AG04449 (cell line): ENCODE measurements at regions not wholly inside any gene's neighbourhood (a gene's known extent, or its start where the extent isn't known, plus 50 kb on each side); places are given as distances from the start of the nearest gene placed in this dataset.
A peak's percentile ranks its signal among the peaks of the same experiment; 100 is the strongest.

Experiments
- CTCF ChIA-PET: fragments of 350-600 bp; formaldehyde crosslinking; extraction: SDS; loops from one replicate; lab custom pipeline; 2021; ENCODE audit warnings: antibody characterized with exemption; lab: Yijun Ruan, JAX
- POLR2A ChIA-PET: fragments of 400-600, 350-600 bp; formaldehyde crosslinking; extraction: SDS; loops from one replicate; lab custom pipeline; 2020; ENCODE audit warnings: antibody characterized with exemption, inconsistent platforms; lab: Yijun Ruan, JAX
- DNase-seq: peaks from one replicate; pipeline ENCODE4 v3.0.0-alpha.2; 2010; ENCODE audit warnings: low read depth, low spot score
- H3K4me3 ChIP-seq: 2 replicates; pipeline ENCODE4 v1.5.1; 2011; ENCODE audit warnings: low read depth, mild to moderate bottlenecking, control low read depth, low read length
- TF ChIP-seq, protein P1 (sequence below): IDR thresholded peaks from one replicate; pipeline ENCODE4 v1.5.1; 2011; ENCODE audit warnings: mild to moderate bottlenecking, moderate library complexity, low read length, control low read depth, inconsistent platforms; ENCODE audit not compliant: insufficient read depth; ENCODE audit errors: missing control alignments

DNA sequence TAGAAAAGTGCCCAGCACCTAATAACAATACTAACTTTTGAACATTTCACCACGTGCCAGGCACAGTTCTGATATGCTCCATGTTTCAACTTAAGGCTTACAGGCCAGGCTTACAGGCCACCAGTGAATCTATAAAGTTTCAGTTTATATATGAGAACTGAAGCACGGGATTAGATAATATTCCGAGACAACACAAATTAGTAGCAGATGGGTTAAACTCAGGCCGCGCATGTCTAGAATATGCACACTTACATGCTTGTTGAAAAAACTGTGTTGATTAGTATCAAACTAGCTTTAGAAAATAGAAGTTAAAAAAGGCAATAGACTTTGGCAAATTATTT, 587.9 kb downstream of the MTRR start:
- TF ChIP-seq, protein P1, sequence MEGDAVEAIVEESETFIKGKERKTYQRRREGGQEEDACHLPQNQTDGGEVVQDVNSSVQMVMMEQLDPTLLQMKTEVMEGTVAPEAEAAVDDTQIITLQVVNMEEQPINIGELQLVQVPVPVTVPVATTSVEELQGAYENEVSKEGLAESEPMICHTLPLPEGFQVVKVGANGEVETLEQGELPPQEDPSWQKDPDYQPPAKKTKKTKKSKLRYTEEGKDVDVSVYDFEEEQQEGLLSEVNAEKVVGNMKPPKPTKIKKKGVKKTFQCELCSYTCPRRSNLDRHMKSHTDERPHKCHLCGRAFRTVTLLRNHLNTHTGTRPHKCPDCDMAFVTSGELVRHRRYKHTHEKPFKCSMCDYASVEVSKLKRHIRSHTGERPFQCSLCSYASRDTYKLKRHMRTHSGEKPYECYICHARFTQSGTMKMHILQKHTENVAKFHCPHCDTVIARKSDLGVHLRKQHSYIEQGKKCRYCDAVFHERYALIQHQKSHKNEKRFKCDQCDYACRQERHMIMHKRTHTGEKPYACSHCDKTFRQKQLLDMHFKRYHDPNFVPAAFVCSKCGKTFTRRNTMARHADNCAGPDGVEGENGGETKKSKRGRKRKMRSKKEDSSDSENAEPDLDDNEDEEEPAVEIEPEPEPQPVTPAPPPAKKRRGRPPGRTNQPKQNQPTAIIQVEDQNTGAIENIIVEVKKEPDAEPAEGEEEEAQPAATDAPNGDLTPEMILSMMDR: no peak
- peak overlapping the region; percentile 30 for H3K4me3 ChIP-seq
- no peak for DNase-seq
- POLR2A ChIA-PET: interaction anchor here (0.8 kb wide), 2 partner anchors 339 to 373 kb away, joined by 3 read pairs; no protein-coding TSS in a partner anchor
- CTCF ChIA-PET: interaction anchor here (1.3 kb wide), 1 partner anchor 528 kb away, joined by 4 read pairs; no protein-coding TSS in a partner anchor

GRCh38 chr5:8457187-8458037, 588.5 kb downstream of the MTRR start:
- peak overlapping the region; percentile 85 for H3K4me3 ChIP-seq
- TF ChIP-seq, protein P1: no peak
- CTCF ChIA-PET: interaction anchor here (1.2 to 1.3 kb wide), 2 partner anchors 11 to 528 kb away, joined by 4 to 5 read pairs; no protein-coding TSS in a partner anchor
- POLR2A ChIA-PET: interaction anchor here (0.8 kb wide), 2 partner anchors 340 to 372 kb away, joined by 3 read pairs; no protein-coding TSS in a partner anchor
- DNase-seq: peak; percentile 94

DNA sequence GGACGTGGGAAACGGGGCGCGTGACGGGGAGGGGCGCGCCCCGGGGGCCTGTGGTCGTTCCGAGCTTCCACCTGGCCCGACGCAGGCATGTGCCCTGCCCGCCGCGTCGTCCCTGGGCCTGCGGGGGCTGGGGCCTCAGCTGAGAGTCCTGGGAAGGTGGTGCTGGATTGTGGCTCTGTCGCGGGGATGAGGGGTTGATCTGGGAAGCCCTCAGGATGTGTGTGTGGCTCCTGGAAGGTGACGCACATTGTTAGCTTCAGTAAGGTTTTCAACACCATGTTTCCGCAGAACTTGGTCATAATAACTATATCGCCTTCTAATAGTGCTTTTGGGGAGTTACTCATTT, 589.1 kb downstream of the MTRR start:
- POLR2A ChIA-PET: no interaction called here
- no peak for DNase-seq
- H3K4me3 ChIP-seq: peak overlapping the region; percentile 85
- TF ChIP-seq, protein P1: no peak
- CTCF ChIA-PET: interaction anchor here (1.2 kb wide), 1 partner anchor 10 kb away, joined by 5 read pairs; no protein-coding TSS in a partner anchor

- ChIA-PET POLR2A (no interaction called here), CTCF (interaction anchor here (0.9 kb wide), 1 partner anchor 575 kb away, joined by 3 read pairs; no protein-coding TSS in a partner anchor)
Measured at GRCh38 chr5:8461543-8461942, 592.6 kb downstream of the MTRR start.

DNA sequence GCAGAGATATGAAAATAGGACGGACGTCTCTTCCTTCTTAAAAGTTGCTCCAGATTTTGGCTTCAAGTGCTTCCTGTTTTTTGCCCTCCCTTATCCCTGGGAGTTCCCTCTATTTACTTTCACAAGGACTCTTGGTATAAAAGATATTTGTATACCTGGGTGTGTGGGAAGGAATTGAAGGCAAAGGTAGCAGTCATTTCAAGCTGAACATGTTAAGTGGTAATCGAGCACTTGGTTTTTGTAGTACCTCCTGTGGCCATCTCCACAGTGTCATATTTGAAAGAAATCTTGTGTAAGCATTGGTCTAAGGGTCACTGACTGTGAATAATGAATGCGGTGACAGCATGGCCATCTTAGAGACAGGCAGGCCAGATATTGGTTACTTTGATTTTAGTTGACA, 593.6 kb downstream of the MTRR start:
- no peak overlapping the region for H3K4me3 ChIP-seq
- ChIA-PET CTCF (no interaction called here), POLR2A (no interaction called here)
- TF ChIP-seq, protein P1: no peak
- no peak for DNase-seq

More at GRCh38 chr5:8461543-8461942, 592.6 kb downstream of the MTRR start:
- TF ChIP-seq, protein P1: no peak
- H3K4me3 ChIP-seq: no peak overlapping the region
- DNase-seq: no peak

DNA sequence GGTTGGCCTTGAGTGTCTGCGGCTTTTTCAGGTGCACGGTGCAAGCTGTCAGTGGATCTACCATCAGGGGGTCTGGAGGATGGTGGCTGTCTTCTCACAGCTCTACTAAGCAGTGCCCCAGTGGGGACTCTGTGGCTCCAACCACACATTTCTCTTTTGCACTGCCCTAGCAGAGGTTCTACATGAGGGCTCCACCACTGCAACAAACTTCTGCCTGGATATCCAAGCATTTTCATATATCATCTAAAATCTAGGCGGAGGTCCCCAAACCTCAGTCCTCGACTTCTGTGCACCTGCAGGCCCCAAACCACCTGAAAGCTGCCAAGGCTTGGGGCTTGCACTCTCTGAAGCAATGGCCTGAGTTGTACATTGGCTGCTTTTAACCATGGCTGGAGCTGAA, 601.5 kb downstream of the MTRR start:
- TF ChIP-seq, protein P1: no peak
- CTCF ChIA-PET: no interaction called here
- POLR2A ChIA-PET: no interaction called here
- H3K4me3 ChIP-seq: no peak overlapping the region
- DNase-seq: no peak
